ENCODE measurements at regions not wholly inside any gene's neighbourhood (a gene's known extent, or its start where the extent isn't known, plus 50 kb on each side); places are given as distances from the start of the nearest gene placed in this dataset.

- in situ Hi-C loops (cut with HindIII; ENCODE audit: low pct_unique_long_range_greater_than_20kb, low sequenced_read_pairs), result no loop called here
- ChIA-PET POLR2A (no interaction called here), CTCF (no interaction called here)
- DNase-seq (ENCODE audit: low read depth, low spot score) (no peak), ATAC-seq (no peak)
- Histone ChIP-seq H3K4me3 (ENCODE audit: low read depth in 2 of 2, low read length in 2 of 2) (no peak overlapping the region), H3K9me3 (ENCODE audit: control insufficient read depth, insufficient read depth, low read depth, low read length) (no peaks in the 10 kb centered on the region), H3K36me3 (ENCODE audit: control insufficient read depth, insufficient read depth, low read length) (no peaks in the 10 kb centered on the region), H3K27me3 (ENCODE audit: control insufficient read depth, insufficient read depth, low read length) (no peaks in the 10 kb centered on the region), H3K27ac (ENCODE audit: low read length) (no peak overlapping the region), H3K4me1 (ENCODE audit: control insufficient read depth, insufficient read depth, low read length) (no peaks in the 10 kb centered on the region)
- intact Hi-C loops (cut with micrococcal nuclease; ENCODE audit: unreplicated experiment), result no loop called here
- no TSS peak for BruUV-seq (replicated peaks)
- TF ChIP-seq, protein P1, sequence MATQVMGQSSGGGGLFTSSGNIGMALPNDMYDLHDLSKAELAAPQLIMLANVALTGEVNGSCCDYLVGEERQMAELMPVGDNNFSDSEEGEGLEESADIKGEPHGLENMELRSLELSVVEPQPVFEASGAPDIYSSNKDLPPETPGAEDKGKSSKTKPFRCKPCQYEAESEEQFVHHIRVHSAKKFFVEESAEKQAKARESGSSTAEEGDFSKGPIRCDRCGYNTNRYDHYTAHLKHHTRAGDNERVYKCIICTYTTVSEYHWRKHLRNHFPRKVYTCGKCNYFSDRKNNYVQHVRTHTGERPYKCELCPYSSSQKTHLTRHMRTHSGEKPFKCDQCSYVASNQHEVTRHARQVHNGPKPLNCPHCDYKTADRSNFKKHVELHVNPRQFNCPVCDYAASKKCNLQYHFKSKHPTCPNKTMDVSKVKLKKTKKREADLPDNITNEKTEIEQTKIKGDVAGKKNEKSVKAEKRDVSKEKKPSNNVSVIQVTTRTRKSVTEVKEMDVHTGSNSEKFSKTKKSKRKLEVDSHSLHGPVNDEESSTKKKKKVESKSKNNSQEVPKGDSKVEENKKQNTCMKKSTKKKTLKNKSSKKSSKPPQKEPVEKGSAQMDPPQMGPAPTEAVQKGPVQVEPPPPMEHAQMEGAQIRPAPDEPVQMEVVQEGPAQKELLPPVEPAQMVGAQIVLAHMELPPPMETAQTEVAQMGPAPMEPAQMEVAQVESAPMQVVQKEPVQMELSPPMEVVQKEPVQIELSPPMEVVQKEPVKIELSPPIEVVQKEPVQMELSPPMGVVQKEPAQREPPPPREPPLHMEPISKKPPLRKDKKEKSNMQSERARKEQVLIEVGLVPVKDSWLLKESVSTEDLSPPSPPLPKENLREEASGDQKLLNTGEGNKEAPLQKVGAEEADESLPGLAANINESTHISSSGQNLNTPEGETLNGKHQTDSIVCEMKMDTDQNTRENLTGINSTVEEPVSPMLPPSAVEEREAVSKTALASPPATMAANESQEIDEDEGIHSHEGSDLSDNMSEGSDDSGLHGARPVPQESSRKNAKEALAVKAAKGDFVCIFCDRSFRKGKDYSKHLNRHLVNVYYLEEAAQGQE (IDR thresholded peaks at IDR 0.05; ENCODE audit: insufficient read depth in 1 of 2, low read depth in 2 of 2, low read length in 1 of 2), result no peak
- TF ChIP-seq CTCF (IDR thresholded peaks at IDR 0.05), result no peak
These were observed 94.6 kb upstream of the S1PR1 start for GRCh38 chr1:101142244-101142643.

GRCh38 chr1:101141376-101141775 lies 95.4 kb upstream of the S1PR1 start:
- no peaks in the 10 kb centered on the region for H3K9me3 ChIP-seq (ENCODE audit: control insufficient read depth, insufficient read depth, low read depth, low read length)
- no peak overlapping the region for H3K4me3 ChIP-seq (ENCODE audit: low read depth in 2 of 2, low read length in 2 of 2)
- TF ChIP-seq POLR2AphosphoS5 (IDR thresholded peaks at IDR 0.05; ENCODE audit: low read depth, low read length) (no peak), TCF7L2 (IDR thresholded peaks at IDR 0.05; ENCODE audit: low read depth, low read length) (no peak), SIN3A (IDR thresholded peaks at IDR 0.05; ENCODE audit: borderline replicate concordance, insufficient read depth, low read depth, low read length) (no peak), CTCF (IDR thresholded peaks at IDR 0.05) (no peak)
- TF ChIP-seq, protein P1 (IDR thresholded peaks at IDR 0.05; ENCODE audit: insufficient read depth in 1 of 2, low read depth in 2 of 2, low read length in 1 of 2), result no peak
- H3K36me3 ChIP-seq (ENCODE audit: control insufficient read depth, insufficient read depth, low read length), result no peaks in the 10 kb centered on the region
- no peak overlapping the region for H3K27ac ChIP-seq (ENCODE audit: low read length)
- ChIA-PET POLR2A (no interaction called here), CTCF (no interaction called here)
- DNase-seq (ENCODE audit: low read depth, low spot score) (no peak), ATAC-seq (no peak)
- H3K27me3 ChIP-seq (ENCODE audit: control insufficient read depth, insufficient read depth, low read length), result no peaks in the 10 kb centered on the region
- no TSS peak for BruUV-seq (replicated peaks)
- intact Hi-C loops (cut with micrococcal nuclease; ENCODE audit: unreplicated experiment) (no loop called here), in situ Hi-C loops (cut with HindIII; ENCODE audit: low pct_unique_long_range_greater_than_20kb, low sequenced_read_pairs) (no loop called here)
- H3K4me1 ChIP-seq (ENCODE audit: control insufficient read depth, insufficient read depth, low read length), result no peaks in the 10 kb centered on the region

Measured in Panc1 (cell line).